HCT116 (cell line): ENCODE measurements at regions not wholly inside any gene's neighbourhood (a gene's known extent, or its start where the extent isn't known, plus 50 kb on each side); places are given as distances from the start of the nearest gene placed in this dataset.

Experiments
- EZH2phosphoT487 ChIP-seq: fragments of 200-600 bp; IDR thresholded peaks from 2 replicates; pipeline ENCODE4 v1.6.1; 2018; ENCODE audit warnings: antibody characterized with exemption, borderline replicate concordance
- FOSL1 ChIP-seq: IDR thresholded peaks from 2 replicates; pipeline ENCODE4 v1.6.1; 2012; ENCODE audit warnings: low read depth
- POLR2A ChIP-seq: IDR thresholded peaks from 2 replicates; pipeline ENCODE4 v1.7.0; 2011; ENCODE audit warnings: borderline replicate concordance; ENCODE audit not compliant: insufficient read depth, insufficient read length; ENCODE audit errors: extremely low read depth
- RAD21 ChIP-seq: IDR thresholded peaks from 2 replicates; pipeline ENCODE4 v1.6.1; 2012; ENCODE audit warnings: low read depth, mild to moderate bottlenecking
- ZNF274 ChIP-seq: fragments of 200-500 bp; sonication (Bioruptor generic); IDR thresholded peaks from 2 replicates; pipeline ENCODE4 v1.6.1; 2014; ENCODE audit warnings: mild to moderate bottlenecking, low read depth, low read length, inconsistent platforms

DNA sequence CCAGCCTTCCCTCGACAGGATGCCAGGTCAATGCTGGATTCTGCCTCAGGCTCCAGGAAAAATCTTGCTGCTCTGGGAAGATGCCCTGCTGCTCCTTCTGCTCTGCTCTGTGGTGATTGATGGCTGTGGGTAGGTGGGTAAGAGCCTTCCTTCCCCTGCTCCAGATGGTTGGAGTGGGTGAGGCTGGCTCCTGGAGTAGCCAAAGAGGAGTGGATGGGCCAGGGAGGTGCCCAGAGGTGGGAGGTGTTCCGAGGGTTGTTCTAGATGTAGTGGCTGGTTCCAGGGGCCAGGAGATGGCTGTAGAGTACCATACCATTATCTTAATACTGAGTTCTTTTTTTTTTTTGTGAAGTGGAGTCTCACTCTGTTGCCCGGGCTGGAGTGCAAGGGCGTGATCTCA lies 99.6 kb upstream of the THY1 start:
- TF ChIP-seq POLR2A, result no peak
- TF ChIP-seq ZNF274, result no peak
- no peak for TF ChIP-seq RAD21
- no peak for TF ChIP-seq EZH2phosphoT487
- no peak for TF ChIP-seq FOSL1
